PC-3 (cell line): ENCODE measurements at regions not wholly inside any gene's neighbourhood (a gene's known extent, or its start where the extent isn't known, plus 50 kb on each side); places are given as distances from the start of the nearest gene placed in this dataset.

Experiments
- ATAC-seq: fragments of 200-7000 bp; cut with Tn5 transposase; 2 replicates; pipeline ENCODE4 v1.9.1; 2020; ENCODE audit warnings: mild to moderate bottlenecking, moderate library complexity
- BruUV-seq: library from RNA; stranded (reverse); fragments of 400-500 nt; replicated peaks from 2 replicates; lab custom pipeline; 2021; lab: Mats Ljungman, UMichigan
- CTCF ChIA-PET: fragments of 300-600 bp; sonication (Branson Sonifier 250); formaldehyde crosslinking; loops from one replicate; lab custom pipeline; 2022; ENCODE audit warnings: antibody characterized with exemption; lab: Charles Lee
- POLR2A ChIA-PET: fragments of 300-600 bp; sonication (Branson Sonifier 250); formaldehyde crosslinking; loops from one replicate; lab custom pipeline; 2022; ENCODE audit warnings: antibody characterized with exemption; ENCODE audit not compliant: unreplicated experiment; lab: Charles Lee
- DNase-seq: peaks from one replicate; pipeline ENCODE4 v3.0.0-alpha.2; 2015
- H2AFZ ChIP-seq: fragments of 300-600 bp; sonication (generic); 2 replicates; pipeline ENCODE4 v1.6.0; 2016; ENCODE audit warnings: antibody characterized with exemption, low read length
- H3F3A ChIP-seq: fragments of 300-600 bp; sonication (generic); one replicate; pipeline ENCODE4 v1.6.0; 2017; ENCODE audit warnings: antibody characterized with exemption, low read length, control low read depth, mild to moderate bottlenecking; ENCODE audit not compliant: unreplicated experiment
- H3K27ac ChIP-seq: fragments of 300-600 bp; sonication (generic); 2 replicates; pipeline ENCODE4 v1.5.1; 2016; ENCODE audit warnings: mild to moderate bottlenecking, low read length
- H3K27me3 ChIP-seq: fragments of 300-600 bp; sonication (generic); 2 replicates; pipeline ENCODE4 v1.6.1; 2016; ENCODE audit warnings: low read length, mixed read lengths
- H3K36me3 ChIP-seq: fragments of 300-600 bp; sonication (generic); 2 replicates; pipeline ENCODE4 v1.6.1; 2016; ENCODE audit warnings: low read depth, mixed run types, low read length, mixed read lengths
- H3K4me1 ChIP-seq: fragments of 300-600 bp; sonication (generic); 2 replicates; pipeline ENCODE4 v1.5.1; 2016; ENCODE audit warnings: low read length; ENCODE audit not compliant: insufficient read depth
- H3K4me2 ChIP-seq: fragments of 300-600 bp; sonication (generic); 2 replicates; pipeline ENCODE4 v1.6.0; 2016; ENCODE audit warnings: low read length
- H3K4me3 ChIP-seq: fragments of 300-600 bp; sonication (generic); 2 replicates; pipeline ENCODE4 v1.5.1; 2016; ENCODE audit warnings: mild to moderate bottlenecking, low read length, mixed read lengths
- H3K79me2 ChIP-seq: fragments of 300-600 bp; sonication (generic); 2 replicates; pipeline ENCODE4 v1.6.1; 2017; ENCODE audit warnings: low read length, mixed read lengths
- H3K9ac ChIP-seq: fragments of 300-600 bp; sonication (generic); 2 replicates; pipeline ENCODE4 v1.6.0; 2016; ENCODE audit warnings: mild to moderate bottlenecking, low read length
- H3K9me2 ChIP-seq: fragments of 300-600 bp; sonication (generic); replicated peaks from 2 replicates; pipeline ENCODE4 v1.6.1; 2016; ENCODE audit warnings: mixed run types, low read length, mixed read lengths
- H3K9me3 ChIP-seq: fragments of 300-600 bp; sonication (generic); 2 replicates; pipeline ENCODE4 v1.6.1; 2016; ENCODE audit warnings: low read length, mixed read lengths
- H4K20me1 ChIP-seq: fragments of 300-600 bp; sonication (generic); 2 replicates; pipeline ENCODE4 v1.6.1; 2016; ENCODE audit warnings: low read length, mixed read lengths
- CTCF ChIP-seq: fragments of 300-600 bp; sonication (generic); conservative IDR thresholded peaks from 2 replicates; pipeline ENCODE4 v1.5.1; 2017; ENCODE audit warnings: antibody characterized with exemption, low read depth, mild to moderate bottlenecking, low read length
- EZH2 ChIP-seq: fragments of 300-600 bp; sonication (generic); IDR thresholded peaks from one replicate; pipeline ENCODE4 v1.6.1; 2017; ENCODE audit warnings: antibody characterized with exemption, mild to moderate bottlenecking, low read length; ENCODE audit not compliant: unreplicated experiment
- EZH2phosphoT487 ChIP-seq: fragments of 300-600 bp; sonication (generic); IDR thresholded peaks from 2 replicates; pipeline ENCODE4 v1.6.1; 2018; ENCODE audit warnings: mild to moderate bottlenecking, antibody characterized with exemption, low read length, borderline replicate concordance
- intact Hi-C: fragments of 100-400 bp; cut with micrococcal nuclease; formaldehyde crosslinking; loops from 2 replicates; pipeline ENCODE4 v1.9.0; 2023

- Histone ChIP-seq H3K27ac (no peak overlapping the region), H2AFZ (no peak overlapping the region), H3K79me2 (no peaks in the 10 kb centered on the region), H3K27me3 (no peaks in the 10 kb centered on the region), H3K4me2 (no peak overlapping the region), H3K9me2 (no peaks in the 10 kb centered on the region), H3K36me3 (no peaks in the 10 kb centered on the region), H3F3A (no peaks in the 10 kb centered on the region), H3K9me3 (no peaks in the 10 kb centered on the region), H3K9ac (no peak overlapping the region), H3K4me1 (no peaks in the 10 kb centered on the region), H4K20me1 (no peaks in the 10 kb centered on the region), H3K4me3 (no peak overlapping the region)
- BruUV-seq, result no TSS peak
- intact Hi-C loops, result no loop called here
- ATAC-seq, result no peak
- ChIA-PET POLR2A (no interaction called here), CTCF (no interaction called here)
- TF ChIP-seq EZH2phosphoT487 (no peak), CTCF (no peak), EZH2 (no peak)
- no peak for DNase-seq
Measured at GRCh38 chr10:123464430-123465323, 201.5 kb upstream of the GPR26 start.

- no TSS peak for BruUV-seq
- no peak overlapping the region for H3K9ac ChIP-seq
- CTCF ChIA-PET, result no interaction called here
- H3K4me2 ChIP-seq, result no peak overlapping the region
- H3K79me2 ChIP-seq, result no peaks in the 10 kb centered on the region
- no peaks in the 10 kb centered on the region for H3F3A ChIP-seq
- H2AFZ ChIP-seq, result no peak overlapping the region
- no peak overlapping the region for H3K27ac ChIP-seq
- intact Hi-C loops, result no loop called here
- peaks cover 30% of the 10 kb centered on the region; the same call in 1 of the 2 replicates for H3K27me3 ChIP-seq
- no peaks in the 10 kb centered on the region for H3K9me2 ChIP-seq
- H3K9me3 ChIP-seq, result no peaks in the 10 kb centered on the region
- POLR2A ChIA-PET, result no interaction called here
- ATAC-seq, result no peak
- TF ChIP-seq EZH2phosphoT487 (no peak), EZH2 (no peak), CTCF (no peak)
- H3K4me1 ChIP-seq, result no peaks in the 10 kb centered on the region
- H4K20me1 ChIP-seq, result no peaks in the 10 kb centered on the region
- no peak overlapping the region for H3K4me3 ChIP-seq
- DNase-seq, result no peak
- H3K36me3 ChIP-seq, result no peaks in the 10 kb centered on the region
Measured at GRCh38 chr10:123470336-123470921, 195.7 kb upstream of the GPR26 start.

- POLR2A ChIA-PET, result no interaction called here
- TF ChIP-seq EZH2 (no peak), CTCF (no peak), EZH2phosphoT487 (no peak)
- ATAC-seq, result no peak
- Histone ChIP-seq H3K4me1 (no peaks in the 10 kb centered on the region), H3K9me3 (no peaks in the 10 kb centered on the region), H3K9me2 (no peaks in the 10 kb centered on the region), H3K27ac (no peak overlapping the region), H3K79me2 (no peaks in the 10 kb centered on the region), H3K36me3 (no peaks in the 10 kb centered on the region), H4K20me1 (no peaks in the 10 kb centered on the region), H2AFZ (no peak overlapping the region), H3K4me2 (no peak overlapping the region), H3K4me3 (no peak overlapping the region), H3K9ac (no peak overlapping the region), H3K27me3 (peaks cover 42% of the 10 kb centered on the region), H3F3A (no peaks in the 10 kb centered on the region)
- no TSS peak for BruUV-seq
- CTCF ChIA-PET, result no interaction called here
- intact Hi-C loops, result no loop called here
- DNase-seq, result no peak
Measured at GRCh38 chr10:123471811-123472210, 194.3 kb upstream of the GPR26 start.
